ENCODE measurements at regions not wholly inside any gene's neighbourhood (a gene's known extent, or its start where the extent isn't known, plus 50 kb on each side); places are given as distances from the start of the nearest gene placed in this dataset.

GRCh38 chr10:23999445-23999844 lies 209.5 kb upstream of the KIAA1217 start:
- Histone ChIP-seq H3K27ac (ENCODE audit: control insufficient read depth, insufficient read depth) (no peak overlapping the region), H3K27me3 (replicated peaks in 1 of 2; ENCODE audit: control insufficient read depth in 2 of 2, insufficient read depth in 2 of 2, low read length in 1 of 2) (no peaks in the 10 kb centered on the region; a peak in 1 of 4 replicates), H4K20me1 (ENCODE audit: control insufficient read depth, insufficient read depth) (no peaks in the 10 kb centered on the region), H3K9me3 (replicated peaks; ENCODE audit: control insufficient read depth, insufficient read depth, low read length) (no peaks in the 10 kb centered on the region), H2AFZ (ENCODE audit: control insufficient read depth, low read depth, low read length) (no peak overlapping the region), H3K9ac (ENCODE audit: control insufficient read depth, insufficient read depth, low read length) (no peak overlapping the region), H3K4me1 (ENCODE audit: control insufficient read depth, insufficient read depth, low read length) (no peaks in the 10 kb centered on the region), H3K4me2 (ENCODE audit: control insufficient read depth, insufficient read depth) (no peak overlapping the region), H3K36me3 (ENCODE audit: control insufficient read depth in 2 of 2, insufficient read depth in 2 of 2, low read length in 1 of 2) (no peaks in the 10 kb centered on the region), H3K4me3 (no peak overlapping the region), H3K79me2 (ENCODE audit: control insufficient read depth, insufficient read depth, low read length) (no peaks in the 10 kb centered on the region)
- SMC1A ChIA-PET (ENCODE audit: uncharacterized antibody, unreplicated experiment): no interaction called here
- 45% methylated on average over 9 of the region's 9 CpGs for WGBS (ENCODE audit: insufficient coverage, insufficient replicate concordance, low lambda C conversion rate, missing lambda C conversion rate)
- RAD21 ChIA-PET (ENCODE audit: unreplicated experiment): no interaction called here
- POLR2A ChIA-PET: no interaction called here
- BruUV-seq (replicated peaks): no TSS peak
- CTCF ChIA-PET: interaction anchor here (0.6 kb wide), 1 partner anchor 843 kb away, joined by 4 read pairs; no protein-coding TSS in a partner anchor
- ATAC-seq (no peak), DNase-seq (ENCODE audit: low read depth, low spot score) (no peak), FAIRE-seq (no peak)
- intact Hi-C loops (cut with micrococcal nuclease; ENCODE audit: unreplicated experiment) (no loop called here), in situ Hi-C loops (cut with MboI) (loop anchor here (5.0 to 10.0 kb wide), 2 partner anchors 193 to 555 kb away; no protein-coding TSS in a partner anchor)
- no peak for TF ChIP-seq IRF5 (IDR thresholded peaks at IDR 0.05; ENCODE audit: borderline replicate concordance)
- no peak for TF ChIP-seq BACH1 (IDR thresholded peaks at IDR 0.05; ENCODE audit: borderline replicate concordance)
- no peak for TF ChIP-seq GABPA (IDR thresholded peaks at IDR 0.05; ENCODE audit: low read depth)
- TF ChIP-seq ZNF622 (IDR thresholded peaks at IDR 0.05): no peak
- TF ChIP-seq CEBPB (IDR thresholded peaks at IDR 0.05; ENCODE audit: borderline replicate concordance in 1 of 2, low read depth in 2 of 2, low read length in 2 of 2): no peak
- no peak for TF ChIP-seq HSF1 (IDR thresholded peaks at IDR 0.05; ENCODE audit: low read depth, low read length)
- TF ChIP-seq CBFB (IDR thresholded peaks at IDR 0.05; ENCODE audit: low read depth): no peak
- no peak for TF ChIP-seq KAT2A (conservative IDR thresholded peaks at IDR 0.05; ENCODE audit: control insufficient read depth, low read depth, low read length)
- no peak for TF ChIP-seq NFXL1 (IDR thresholded peaks at IDR 0.05; ENCODE audit: borderline replicate concordance)
- no peak for TF ChIP-seq HDAC6 (IDR thresholded peaks at IDR 0.05; ENCODE audit: unreplicated experiment)
- TF ChIP-seq KLF5 (IDR thresholded peaks at IDR 0.05; ENCODE audit: partially characterized antibody): no peak

Data from GM12878 (cell line).